Thymus (tissue), 11 donors: ENCODE measurements at regions not wholly inside any gene's neighbourhood (a gene's known extent, or its start where the extent isn't known, plus 50 kb on each side); places are given as distances from the start of the nearest gene placed in this dataset.

Experiments
- DNase-seq, 9 donors: peaks; one replicate each; pipeline ENCODE4 v3.0.0-alpha.2; 2013; ENCODE audit warnings: low spot score in 9 of 9, low read depth in 6 of 9, missing footprints in 1 of 9
- H3K27ac ChIP-seq, 2 donors: one replicate each; pipeline ENCODE4 v1.5.1; 2013; ENCODE audit warnings: control low read depth in 1 of 2, low read depth in 1 of 2, low read length in 1 of 2, mild to moderate bottlenecking in 1 of 2, moderate library complexity in 1 of 2
- H3K27me3 ChIP-seq, 2 donors: one replicate each; pipeline ENCODE4 v1.5.1; 2013; ENCODE audit warnings: low read length in 1 of 2; ENCODE audit not compliant: control insufficient read depth in 2 of 2, insufficient read depth in 1 of 2
- H3K36me3 ChIP-seq, 2 donors: one replicate each; pipeline ENCODE4 v1.5.1; 2013; ENCODE audit warnings: low read length in 1 of 2, mild to moderate bottlenecking in 1 of 2, moderate library complexity in 1 of 2; ENCODE audit not compliant: control insufficient read depth in 2 of 2, insufficient read depth in 2 of 2
- H3K4me1 ChIP-seq, 2 donors: one replicate each; pipeline ENCODE4 v1.5.1; 2013; ENCODE audit warnings: low read length in 2 of 2; ENCODE audit not compliant: control insufficient read depth in 2 of 2, insufficient read depth in 2 of 2
- H3K4me3 ChIP-seq, 2 donors: one replicate each; pipeline ENCODE4 v1.5.1; 2013; ENCODE audit warnings: low read length in 2 of 2, control low read depth in 1 of 2, mild to moderate bottlenecking in 1 of 2
- H3K9me3 ChIP-seq, 2 donors: one replicate each; pipeline ENCODE4 v1.5.1; 2013; ENCODE audit warnings: low read length in 1 of 2, mild to moderate bottlenecking in 1 of 2; ENCODE audit not compliant: control insufficient read depth in 2 of 2, insufficient read depth in 1 of 2
- WGBS: extraction: QIAGEN DNeasy Blood & Tissue Kit; methylation state at CpG from one replicate; pipeline ENCODE4 v1.1.7; 2013; 5-methylcytosine and 5-hydroxymethylcytosine counted together
- donor health status: healthy.

DNA sequence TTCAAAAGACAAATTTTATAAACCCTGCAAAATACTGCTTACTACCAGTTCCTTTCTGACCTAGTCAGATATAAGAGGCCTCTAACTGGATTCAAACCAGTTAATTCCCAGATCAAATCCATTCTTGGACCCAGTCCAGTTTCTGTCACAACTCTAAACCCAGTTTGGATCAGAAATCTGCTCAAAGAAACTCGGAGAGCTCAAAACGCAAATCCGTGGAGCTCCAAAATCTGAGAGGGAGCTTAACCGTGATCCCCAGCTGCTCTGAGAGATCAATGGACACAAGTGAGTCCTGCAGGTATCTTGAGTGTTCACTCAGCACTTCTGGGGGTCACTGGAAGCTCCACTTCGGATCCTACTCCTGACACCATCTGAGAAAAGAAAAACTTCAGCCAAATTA lies 348.1 kb upstream of the PTGER4 start:
- Histone ChIP-seq H3K27me3 (no peaks in the 10 kb centered on the region), H3K27ac (no peak overlapping the region), H3K4me1 (no peaks in the 10 kb centered on the region), H3K9me3 (no peaks in the 10 kb centered on the region), H3K36me3 (no peaks in the 10 kb centered on the region), H3K4me3 (no peak overlapping the region)
- 98% methylated on average over 5 of the region's 5 CpGs for WGBS
- DNase-seq, result no peak

DNA sequence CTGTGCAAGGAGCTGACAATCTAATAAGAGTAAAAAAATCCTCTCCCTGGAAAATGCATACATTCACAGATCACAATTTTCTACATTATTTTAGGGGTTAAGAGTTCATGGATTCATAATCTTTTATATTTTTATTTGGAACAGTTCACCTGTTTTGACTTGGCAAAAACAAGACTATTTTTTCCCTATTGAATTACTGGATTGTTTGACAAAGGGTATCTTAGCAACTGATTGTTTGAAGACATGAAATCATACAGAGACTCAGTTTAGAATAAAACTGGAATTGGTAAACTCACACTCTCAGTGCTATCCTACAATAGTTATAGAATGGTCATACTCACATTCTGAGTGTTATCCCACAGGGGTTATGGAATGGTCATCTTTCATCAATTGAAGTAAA lies 358.2 kb upstream of the PTGER4 start:
- Histone ChIP-seq H3K9me3 (no peaks in the 10 kb centered on the region), H3K36me3 (no peaks in the 10 kb centered on the region), H3K4me1 (no peaks in the 10 kb centered on the region), H3K27ac (no peak overlapping the region), H3K27me3 (no peaks in the 10 kb centered on the region), H3K4me3 (no peak overlapping the region)
- no peak for DNase-seq

DNA sequence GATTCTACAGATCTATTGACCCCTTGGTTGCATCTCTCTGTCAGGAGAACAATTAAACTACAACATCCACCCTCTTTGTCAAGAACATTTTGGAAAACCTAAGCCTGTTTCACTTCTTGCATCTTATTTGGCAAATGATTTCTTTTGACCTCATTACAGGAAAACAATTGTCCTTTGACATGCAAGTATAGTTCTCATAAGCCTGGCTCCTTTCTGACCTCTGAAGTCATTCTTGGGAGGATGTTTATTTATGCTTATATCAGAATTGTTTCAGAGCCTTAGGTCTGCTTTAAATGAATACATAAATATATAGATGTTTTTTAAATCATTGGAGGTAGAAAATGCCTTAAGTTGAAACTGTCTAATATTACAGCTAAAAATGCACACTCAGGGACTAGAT lies 361.3 kb upstream of the PTGER4 start:
- DNase-seq, result no peak
- H3K36me3 ChIP-seq, result no peaks in the 10 kb centered on the region
- H3K27ac ChIP-seq, result no peak overlapping the region
- no peak overlapping the region for H3K4me3 ChIP-seq
- H3K4me1 ChIP-seq, result no peaks in the 10 kb centered on the region
- no peaks in the 10 kb centered on the region for H3K27me3 ChIP-seq
- no peaks in the 10 kb centered on the region for H3K9me3 ChIP-seq

DNA sequence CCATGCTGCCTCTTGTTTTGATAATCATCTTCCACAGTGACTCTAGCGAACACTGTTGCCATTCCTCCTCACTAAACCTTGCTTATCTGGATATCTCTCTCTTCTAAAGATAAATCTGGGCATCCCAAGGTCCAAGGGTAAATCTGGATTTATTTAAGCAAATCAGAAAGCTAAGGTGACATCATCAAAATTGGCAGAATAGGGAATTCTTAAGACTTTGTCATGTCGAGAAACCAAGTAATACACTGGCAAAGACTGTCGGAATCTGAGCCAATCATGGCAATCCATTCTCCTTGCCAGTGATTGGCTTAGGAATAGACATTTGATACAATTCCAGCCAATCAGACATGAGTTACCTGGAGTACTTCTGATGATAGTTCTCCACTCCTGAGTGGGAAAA lies 362.7 kb upstream of the PTGER4 start:
- Histone ChIP-seq H3K4me1 (no peaks in the 10 kb centered on the region), H3K27me3 (no peaks in the 10 kb centered on the region), H3K36me3 (no peaks in the 10 kb centered on the region), H3K27ac (no peak overlapping the region), H3K4me3 (no peak overlapping the region), H3K9me3 (no peaks in the 10 kb centered on the region)
- 99% methylated on average over 3 of the region's 3 CpGs for WGBS
- DNase-seq, result no peak

DNA sequence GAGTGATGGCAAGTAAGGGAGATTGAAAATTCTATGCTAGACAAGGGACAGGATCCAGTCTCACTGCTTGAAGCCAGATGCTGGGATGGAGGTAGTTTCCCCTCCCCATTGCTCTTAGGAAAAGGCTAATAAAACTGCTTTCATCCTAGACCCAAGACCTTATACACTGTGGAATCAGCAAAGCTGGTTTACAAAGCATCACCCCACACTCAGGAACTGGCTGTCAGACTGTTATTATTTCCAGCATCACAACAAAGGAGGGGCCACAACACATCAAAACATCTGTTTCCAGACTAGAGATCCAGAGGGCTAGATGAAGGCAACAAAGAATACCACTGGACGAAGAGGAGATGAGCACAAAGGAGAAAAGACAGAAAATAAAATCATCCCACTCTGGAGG lies 364.6 kb upstream of the PTGER4 start:
- 87% methylated on average over 1 of the region's 1 CpG for WGBS

DNA sequence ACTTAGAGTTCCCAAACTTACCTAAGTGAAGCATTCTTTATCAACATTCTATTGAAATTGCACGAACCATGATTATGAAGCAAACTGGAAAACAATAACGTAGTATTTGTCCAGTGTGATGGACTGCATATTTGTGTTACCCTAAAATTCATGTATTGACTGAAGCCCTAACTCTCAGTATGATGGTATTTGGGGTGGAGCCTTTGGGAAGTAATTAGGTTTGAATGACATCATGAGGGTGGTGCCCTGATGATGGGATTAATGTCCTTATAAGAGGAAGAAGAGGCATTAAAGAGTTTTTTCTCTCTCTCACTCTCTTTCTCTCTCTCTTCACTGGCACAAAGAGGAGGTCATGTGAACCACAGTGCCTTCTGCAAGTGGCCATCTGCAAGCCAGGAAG lies 365.4 kb upstream of the PTGER4 start:
- H3K4me1 ChIP-seq, result no peaks in the 10 kb centered on the region
- no peaks in the 10 kb centered on the region for H3K9me3 ChIP-seq
- no peaks in the 10 kb centered on the region for H3K36me3 ChIP-seq
- WGBS, result 96% methylated on average over 2 of the region's 2 CpGs
- no peak overlapping the region for H3K4me3 ChIP-seq
- no peaks in the 10 kb centered on the region for H3K27me3 ChIP-seq
- no peak for DNase-seq
- no peak overlapping the region for H3K27ac ChIP-seq

More for the DNA sequence above, 364.6 kb upstream of the PTGER4 start:
- no peaks in the 10 kb centered on the region for H3K36me3 ChIP-seq
- no peak overlapping the region for H3K4me3 ChIP-seq
- no peaks in the 10 kb centered on the region for H3K9me3 ChIP-seq
- no peak for DNase-seq
- no peaks in the 10 kb centered on the region for H3K4me1 ChIP-seq
- H3K27ac ChIP-seq, result no peak overlapping the region
- H3K27me3 ChIP-seq, result no peaks in the 10 kb centered on the region

DNA sequence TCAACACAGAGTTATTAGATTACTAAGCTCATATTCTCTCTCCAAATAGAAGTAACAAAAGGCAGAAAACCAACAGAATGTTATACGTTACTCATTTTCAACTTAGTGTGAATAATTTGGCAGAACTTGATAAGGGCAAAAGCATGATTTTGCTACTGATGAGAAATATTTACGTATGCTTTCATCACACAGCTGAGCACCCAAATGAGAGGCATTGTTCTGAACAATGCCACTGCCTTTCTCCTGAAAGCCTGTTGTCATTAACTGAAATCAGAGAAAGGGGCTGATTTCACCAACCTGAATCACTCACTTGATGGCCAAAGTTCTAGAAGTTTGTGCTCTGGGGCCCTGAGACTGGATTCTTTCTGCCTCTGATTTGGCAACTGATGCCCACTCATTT lies 367.5 kb upstream of the PTGER4 start:
- no peaks in the 10 kb centered on the region for H3K9me3 ChIP-seq
- no peak overlapping the region for H3K27ac ChIP-seq
- no peaks in the 10 kb centered on the region for H3K4me1 ChIP-seq
- no peak overlapping the region for H3K4me3 ChIP-seq
- no peak for DNase-seq
- no peaks in the 10 kb centered on the region for H3K27me3 ChIP-seq
- no peaks in the 10 kb centered on the region for H3K36me3 ChIP-seq
- 76% methylated on average over 2 of the region's 2 CpGs for WGBS

DNA sequence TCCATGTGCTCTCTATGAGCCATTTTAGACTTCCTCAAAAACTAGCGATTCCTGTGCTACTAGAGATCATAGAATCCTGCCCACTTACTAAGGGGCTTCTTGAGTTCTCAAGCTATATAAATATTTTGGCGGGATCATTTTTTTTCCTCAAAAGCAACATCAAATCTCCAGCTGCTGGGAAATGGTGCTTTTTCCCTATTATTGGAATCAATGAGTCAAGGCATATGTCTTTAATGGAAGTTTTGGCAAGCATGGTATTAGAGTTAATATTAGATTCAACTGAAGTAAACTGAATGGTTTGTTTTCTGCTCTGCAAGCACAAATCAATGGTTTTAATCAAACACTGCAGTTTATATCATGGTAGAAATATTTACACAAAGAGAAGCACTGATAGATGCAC lies 369.9 kb upstream of the PTGER4 start:
- no peaks in the 10 kb centered on the region for H3K9me3 ChIP-seq
- no peaks in the 10 kb centered on the region for H3K27me3 ChIP-seq
- H3K4me3 ChIP-seq, result no peak overlapping the region
- H3K27ac ChIP-seq, result no peak overlapping the region
- no peaks in the 10 kb centered on the region for H3K4me1 ChIP-seq
- no peaks in the 10 kb centered on the region for H3K36me3 ChIP-seq
- DNase-seq, result no peak
- WGBS, result 97% methylated on average over 2 of the region's 2 CpGs

DNA sequence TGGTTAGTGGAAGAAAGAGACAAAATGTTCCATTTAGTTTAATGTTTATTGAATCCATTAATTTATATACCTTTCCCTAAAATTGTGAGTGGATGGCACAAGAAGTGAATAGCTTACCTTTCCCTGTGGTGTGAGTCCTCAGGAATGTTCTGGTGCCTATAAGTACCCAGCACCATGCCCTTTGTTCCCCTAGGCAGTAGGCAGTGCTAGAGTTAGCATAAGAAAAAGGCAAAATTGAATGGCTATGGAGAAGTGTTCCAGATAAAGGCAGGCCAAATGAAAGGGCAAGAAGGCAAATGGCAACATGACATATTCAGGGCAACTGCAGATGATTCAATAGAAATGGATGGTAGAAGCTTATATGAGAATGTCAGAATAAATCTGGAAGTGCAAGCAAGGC lies 370.8 kb upstream of the PTGER4 start:
- Histone ChIP-seq H3K4me3 (no peak overlapping the region), H3K4me1 (no peaks in the 10 kb centered on the region), H3K27ac (no peak overlapping the region), H3K36me3 (no peaks in the 10 kb centered on the region), H3K27me3 (no peaks in the 10 kb centered on the region), H3K9me3 (no peaks in the 10 kb centered on the region)
- DNase-seq, result no peak

DNA sequence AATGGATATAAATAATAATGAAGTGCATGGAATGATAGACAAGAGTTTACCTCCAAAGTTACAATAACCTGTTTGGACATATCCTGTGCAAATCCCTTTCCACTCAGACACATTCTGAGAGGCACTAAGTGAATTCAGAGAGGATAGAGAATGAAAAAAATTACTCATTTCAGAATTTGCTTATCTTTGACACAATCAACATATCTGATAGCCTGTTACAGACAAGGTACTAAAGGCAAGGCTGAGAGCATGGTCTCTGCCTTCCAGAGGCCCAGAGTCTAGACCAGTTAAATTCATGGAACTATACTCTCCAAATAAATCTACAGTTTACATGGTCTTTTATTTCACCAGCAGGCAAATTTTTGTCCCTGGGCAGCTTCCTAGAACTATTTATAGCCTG lies 371.8 kb upstream of the PTGER4 start:
- no peak overlapping the region for H3K27ac ChIP-seq
- no peaks in the 10 kb centered on the region for H3K27me3 ChIP-seq
- DNase-seq, result no peak
- H3K4me1 ChIP-seq, result no peaks in the 10 kb centered on the region
- no peaks in the 10 kb centered on the region for H3K36me3 ChIP-seq
- H3K9me3 ChIP-seq, result no peaks in the 10 kb centered on the region
- H3K4me3 ChIP-seq, result no peak overlapping the region
